HG02571 (cell line): ENCODE measurements at regions not wholly inside any gene's neighbourhood (a gene's known extent, or its start where the extent isn't known, plus 50 kb on each side); places are given as distances from the start of the nearest gene placed in this dataset.

Experiments used
- ATAC-seq: cut with Tn5 transposase; IDR thresholded peaks from one replicate; pipeline ENCODE4 v1.9.1; 2021; ENCODE audit warnings: mild to moderate bottlenecking, moderate library complexity; ENCODE audit not compliant: unreplicated experiment

DNA sequence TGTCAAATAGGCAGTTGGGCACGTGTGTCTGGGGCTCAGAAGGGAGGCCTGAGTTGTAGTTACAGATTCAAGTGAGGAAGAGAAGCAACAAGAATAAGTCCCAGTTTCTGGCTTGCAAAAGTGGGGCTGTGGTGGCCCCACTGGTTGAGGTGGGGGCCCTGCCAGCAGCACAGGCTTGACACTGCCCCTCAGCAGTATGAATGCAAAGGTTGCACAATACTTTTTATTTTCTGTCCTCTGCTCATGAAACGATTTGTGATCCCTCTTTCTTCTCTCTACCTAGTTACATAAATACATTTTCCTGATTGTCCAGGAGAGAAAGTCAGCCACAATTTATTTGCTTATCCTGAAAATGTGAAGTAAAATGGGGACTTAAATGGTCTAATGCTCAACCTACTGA lies 577.8 kb downstream of the AACS start:
- no peak for ATAC-seq

DNA sequence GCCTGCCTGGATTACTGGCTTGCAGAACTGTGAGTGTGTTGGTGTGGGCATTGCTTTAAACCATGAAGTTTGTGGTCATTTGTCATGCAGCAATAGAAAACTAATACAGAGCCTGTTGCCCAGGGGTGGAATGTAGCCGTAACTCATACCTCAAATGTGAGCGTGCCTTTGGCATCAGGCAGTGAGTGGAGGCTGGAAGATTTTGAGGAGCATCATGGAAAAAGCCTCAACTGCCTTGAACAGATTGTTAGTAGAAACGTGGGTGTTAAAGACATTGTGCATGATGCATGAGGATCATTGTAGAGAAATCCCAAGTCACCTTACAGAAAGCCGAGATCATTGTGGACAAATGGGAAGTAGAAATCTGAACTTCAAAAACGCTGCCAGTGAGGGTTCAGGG lies 580.5 kb downstream of the AACS start:
- no peak for ATAC-seq

- no peak for ATAC-seq
Measured at GRCh38 chr12:125650587-125650986, 585.4 kb downstream of the AACS start.

- ATAC-seq: no peak
Measured at GRCh38 chr12:125651625-125652024, 586.4 kb downstream of the AACS start.

DNA sequence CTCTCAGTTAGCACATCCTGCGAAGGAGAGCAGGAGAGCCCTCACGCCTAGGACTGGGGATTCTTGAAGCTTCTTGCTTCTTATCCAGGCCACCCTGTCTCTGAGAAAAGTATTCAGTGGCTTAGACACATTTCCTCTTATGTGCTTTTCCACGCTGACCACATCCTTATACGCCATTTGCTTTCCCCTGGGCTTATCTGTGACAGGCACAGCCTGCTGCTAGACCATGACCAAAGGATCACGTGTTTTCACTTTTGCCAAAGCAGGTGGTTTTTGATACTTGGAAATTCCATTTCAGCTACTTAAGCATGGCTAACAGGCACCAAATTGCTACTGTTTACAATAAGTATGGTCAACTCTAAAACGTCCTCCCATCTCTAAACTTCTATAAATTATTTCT lies 587.4 kb downstream of the AACS start:
- ATAC-seq: no peak

GRCh38 chr12:125657681-125658080 lies 592.4 kb downstream of the AACS start:
- ATAC-seq: no peak

GRCh38 chr12:125674554-125675338 lies 609.5 kb downstream of the AACS start:
- no peak for ATAC-seq

- no peak for ATAC-seq
Measured at GRCh38 chr12:125676366-125676765, 611.1 kb downstream of the AACS start.

DNA sequence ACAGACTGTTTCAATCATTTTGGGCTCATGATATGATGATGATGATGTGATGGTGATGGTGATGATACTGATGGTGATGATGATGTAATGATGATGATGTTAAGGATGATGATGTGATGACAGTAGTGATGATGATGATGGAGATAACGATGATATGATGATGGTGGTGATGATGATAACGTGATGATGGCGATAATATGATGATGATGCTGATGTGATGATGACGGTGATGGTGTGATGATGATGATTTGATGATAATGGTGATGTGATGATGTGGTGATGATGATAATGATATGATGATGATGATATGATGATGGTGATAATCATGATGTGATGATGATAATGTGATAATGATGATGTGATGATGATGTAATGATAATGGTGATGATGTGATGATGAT lies 612.6 kb downstream of the AACS start:
- no peak for ATAC-seq

DNA sequence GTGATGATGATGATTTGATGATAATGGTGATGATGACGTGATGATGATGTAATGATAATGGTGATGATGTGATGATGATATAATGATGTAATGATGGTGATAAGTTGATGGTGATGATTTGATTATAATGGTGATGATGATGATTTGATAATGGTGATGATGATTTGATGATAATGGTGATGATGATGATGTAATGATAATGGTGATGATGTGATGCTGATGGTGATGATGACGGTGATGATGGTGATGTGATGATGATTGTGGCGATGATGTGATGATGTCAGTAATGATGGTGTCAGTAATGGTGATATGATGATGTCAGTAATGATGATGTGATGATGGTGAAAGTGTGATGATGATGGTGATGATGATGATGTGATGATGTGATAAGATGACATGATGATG lies 613.4 kb downstream of the AACS start:
- no peak for ATAC-seq

DNA sequence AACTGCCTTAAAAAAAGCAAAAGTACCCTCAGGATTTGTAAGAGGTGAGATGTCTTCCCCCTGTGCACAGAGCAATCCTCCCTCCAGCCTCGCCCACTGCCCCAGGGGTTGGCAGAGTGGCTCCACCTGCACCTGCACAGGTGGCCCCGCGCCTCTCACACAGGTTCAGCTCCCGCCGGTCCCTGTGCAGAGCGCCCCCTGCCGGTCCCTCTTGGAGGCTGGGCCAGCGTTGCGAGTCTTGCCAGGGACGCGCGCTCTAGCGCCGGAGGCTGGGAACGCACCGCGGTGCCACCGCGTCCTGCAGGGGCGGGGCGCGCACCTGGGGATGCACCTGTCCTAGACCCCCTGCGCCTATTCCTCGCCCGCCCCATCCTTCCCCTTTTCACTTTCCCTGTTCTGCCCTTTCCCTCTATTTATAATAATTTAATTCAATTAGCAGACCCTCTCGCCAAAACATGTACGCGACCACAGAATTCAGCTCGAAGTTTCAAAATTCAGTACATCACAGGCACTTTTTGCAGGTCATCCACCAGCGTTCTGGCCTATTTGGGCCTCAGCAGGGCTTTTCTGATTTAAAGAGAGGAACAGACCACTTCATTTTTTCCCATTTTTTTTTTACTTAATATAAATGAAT lies 618.6 kb downstream of the AACS start:
- no peak for ATAC-seq

DNA sequence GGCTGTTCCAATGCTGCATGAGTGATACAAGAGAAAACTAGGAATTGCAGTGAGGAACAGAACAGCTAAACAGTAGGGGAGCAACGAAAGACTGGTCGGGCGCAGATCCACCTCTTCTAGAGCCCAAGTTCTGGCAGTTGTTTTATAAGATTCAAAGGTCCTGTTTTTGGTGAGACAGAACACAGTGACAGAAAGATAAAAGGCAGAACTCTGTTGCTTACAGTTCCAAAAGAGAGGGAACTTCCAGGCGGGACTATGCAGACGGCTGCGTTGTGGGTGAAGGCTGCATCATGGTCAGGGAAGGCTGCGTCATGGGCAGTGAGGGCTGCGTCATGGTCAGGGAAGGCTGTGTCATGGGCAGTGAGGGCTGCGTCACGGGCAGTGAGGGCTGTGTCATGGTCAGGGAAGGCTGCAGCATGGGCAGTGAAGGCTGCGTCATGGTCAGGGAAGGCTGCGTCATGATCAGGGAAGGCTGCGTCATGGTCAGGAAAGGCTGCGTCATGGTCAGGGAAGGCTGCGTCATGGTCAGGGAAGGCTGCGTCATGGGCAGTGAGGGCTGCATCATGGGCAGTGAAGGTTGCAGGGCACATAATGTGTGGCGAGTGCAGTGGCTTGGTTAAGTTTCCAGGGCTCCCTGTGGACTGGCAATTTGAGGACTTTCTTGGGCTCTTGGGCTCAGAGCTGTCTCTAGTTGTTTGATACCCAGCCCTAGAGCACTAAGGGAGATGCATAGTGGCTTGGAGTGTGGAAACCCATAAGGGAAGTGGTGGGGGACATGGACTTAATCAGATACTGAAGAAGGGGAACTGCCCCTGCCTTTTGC lies 619.9 kb downstream of the AACS start:
- ATAC-seq: no peak

- no peak for ATAC-seq
Measured at GRCh38 chr12:125685915-125686314, 620.7 kb downstream of the AACS start.

DNA sequence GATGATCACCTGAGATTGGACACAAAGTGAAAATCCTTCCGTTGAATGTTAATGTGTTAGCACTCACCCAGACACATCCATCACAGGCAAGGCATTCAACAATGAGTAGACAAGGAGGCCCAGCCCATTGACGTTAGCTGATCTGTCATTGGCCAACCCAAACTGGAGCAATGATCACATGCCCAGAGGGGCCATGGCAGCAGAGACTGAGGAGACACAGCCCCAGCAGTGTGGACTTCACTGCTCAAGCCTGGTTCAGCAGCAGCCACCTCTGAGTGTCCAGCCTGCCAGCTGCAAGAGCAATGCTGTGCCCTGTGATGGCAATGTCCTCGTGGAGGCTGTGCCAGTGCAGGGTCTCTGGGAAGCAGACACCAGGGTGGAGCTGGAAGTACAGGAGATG lies 622.2 kb downstream of the AACS start:
- ATAC-seq: no peak

DNA sequence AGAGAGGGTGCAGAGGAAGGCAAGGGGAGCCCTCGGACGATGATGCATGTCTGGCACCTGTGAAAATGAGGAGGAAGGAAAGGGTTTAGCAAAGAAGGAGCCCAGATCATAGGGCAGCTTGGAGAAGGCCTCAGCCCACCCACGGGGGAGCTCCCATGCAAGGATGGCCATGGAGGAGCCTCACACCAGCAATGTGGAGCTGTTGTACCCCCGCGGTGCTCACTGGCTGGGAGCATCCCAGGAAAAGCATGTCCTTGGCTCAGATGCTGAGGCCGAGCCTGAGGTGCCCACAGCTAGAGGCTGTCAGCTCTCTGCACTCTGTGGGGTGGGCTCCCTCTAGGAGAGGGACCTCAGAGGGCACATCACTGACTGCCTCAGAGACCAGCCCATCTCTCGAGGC lies 622.6 kb downstream of the AACS start:
- ATAC-seq: no peak

DNA sequence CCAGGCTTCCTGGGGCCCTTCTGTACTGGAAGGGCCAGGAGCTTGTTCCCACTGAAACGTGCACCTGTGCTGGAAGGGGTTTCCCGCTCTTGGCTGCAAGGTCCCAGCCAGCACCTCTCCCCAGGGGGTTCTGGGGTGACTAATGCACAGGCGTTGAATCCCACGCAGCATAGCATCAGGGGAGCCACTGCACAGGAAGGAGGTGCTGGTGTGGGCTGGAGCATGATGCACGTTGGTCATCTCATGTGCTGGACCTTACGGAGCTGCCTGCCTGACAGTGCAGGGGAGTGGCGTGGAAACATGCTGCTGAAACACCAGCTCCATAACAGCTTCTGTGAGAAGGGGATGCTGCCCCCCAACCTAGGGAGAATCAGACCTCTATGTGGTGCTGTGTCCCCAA lies 623.0 kb downstream of the AACS start:
- ATAC-seq: no peak

DNA sequence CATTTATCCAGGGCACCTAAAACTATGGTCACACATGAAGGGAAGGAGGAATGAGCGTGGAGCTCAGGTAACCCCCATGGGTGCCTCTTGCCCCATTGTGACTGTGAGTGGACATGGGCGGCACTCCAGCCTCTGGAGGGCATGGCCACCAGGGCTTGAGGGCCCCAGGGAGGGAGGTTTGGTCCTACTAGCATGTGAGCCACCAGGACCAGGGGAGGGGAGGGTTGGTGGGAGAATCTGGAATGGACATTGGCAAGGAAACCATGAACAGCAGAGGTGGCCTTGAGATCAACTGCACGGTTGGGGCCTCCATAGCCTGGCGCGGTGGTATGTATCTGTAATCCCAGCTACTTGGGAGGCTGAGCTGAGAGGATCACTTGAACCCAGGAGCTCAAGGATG lies 623.6 kb downstream of the AACS start:
- ATAC-seq: no peak

DNA sequence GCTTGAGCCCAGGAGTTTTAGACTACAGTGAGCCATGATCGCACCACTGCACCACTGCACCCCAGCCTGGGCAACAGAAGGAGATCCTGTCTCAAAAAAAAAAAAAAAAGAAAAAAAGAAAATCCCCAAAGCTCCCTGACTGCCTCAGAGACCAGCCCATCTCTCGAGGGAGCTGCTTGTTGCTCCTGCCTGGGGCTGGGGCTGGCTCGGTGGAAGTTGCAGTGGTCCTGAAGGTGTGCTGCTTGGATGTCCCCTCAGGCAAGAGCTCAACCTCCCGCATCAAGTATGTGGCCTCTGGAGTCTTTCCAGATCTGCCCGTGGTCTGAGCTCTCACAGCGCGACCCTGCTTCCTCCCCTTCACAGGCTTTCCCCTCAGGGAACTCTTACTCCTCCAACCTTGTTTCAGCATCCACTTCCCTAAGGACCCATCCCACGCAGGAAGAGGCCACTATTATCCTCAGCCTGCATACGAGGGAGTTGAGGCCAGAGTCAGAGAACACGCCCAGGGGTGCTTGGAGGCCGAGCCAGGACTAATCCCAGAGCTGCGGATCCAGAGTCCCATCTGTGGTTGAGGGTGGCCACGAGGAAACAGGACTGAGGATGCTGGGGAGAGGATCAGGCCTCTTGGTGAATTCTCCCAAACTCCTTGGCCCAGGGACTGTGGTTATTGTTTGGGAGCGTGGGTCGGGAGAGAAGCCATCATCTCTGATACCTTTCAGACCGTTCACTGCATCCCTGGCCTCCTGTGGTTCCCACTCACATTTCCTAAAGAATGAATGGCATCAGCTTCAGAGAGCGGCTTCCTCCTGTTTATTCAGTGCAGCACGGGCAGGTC lies 624.6 kb downstream of the AACS start:
- no peak for ATAC-seq

GRCh38 chr12:125690841-125691240 lies 625.6 kb downstream of the AACS start:
- no peak for ATAC-seq

DNA sequence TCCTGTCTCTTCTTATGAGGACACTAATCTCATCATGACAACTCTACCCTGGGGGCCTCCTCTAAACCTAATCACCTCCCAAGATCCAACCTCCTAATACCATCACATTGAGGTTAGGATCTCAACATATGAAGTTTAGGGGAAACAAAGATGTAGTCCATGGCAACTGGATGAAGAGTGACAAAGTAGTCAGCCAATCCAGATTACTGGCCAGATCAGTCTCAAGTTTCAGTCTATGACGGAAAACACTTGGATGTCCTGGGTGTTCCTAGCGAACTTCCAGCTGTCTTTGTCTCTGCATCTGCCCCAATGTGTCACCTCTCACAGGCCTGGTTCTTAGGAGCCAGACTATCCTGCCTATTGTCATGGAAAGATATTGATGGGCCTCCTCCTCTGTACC lies 630.8 kb downstream of the AACS start:
- ATAC-seq: no peak

DNA sequence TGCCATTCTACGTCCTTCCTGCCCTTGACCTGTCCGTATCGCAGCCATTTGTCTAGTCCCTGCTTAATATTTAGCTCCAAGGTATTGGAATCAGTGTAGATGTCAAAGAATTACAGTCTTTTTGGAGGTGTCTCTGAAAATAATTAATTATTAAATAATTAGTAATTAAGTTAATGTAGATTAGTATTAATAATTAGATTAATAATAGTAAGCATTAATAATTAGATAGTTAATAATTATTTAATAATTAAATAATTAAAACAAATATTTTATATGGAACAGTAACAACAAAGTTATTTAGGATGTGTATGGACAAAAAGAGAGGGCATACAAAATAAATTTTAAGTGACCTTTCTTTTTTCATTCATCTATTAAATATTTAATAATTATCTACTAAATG lies 639.6 kb downstream of the AACS start:
- no peak for ATAC-seq
